ENCODE measurements at regions not wholly inside any gene's neighbourhood (a gene's known extent, or its start where the extent isn't known, plus 50 kb on each side); places are given as distances from the start of the nearest gene placed in this dataset.

GRCh38 chr3:16704941-16705340 lies 99.7 kb upstream of the DAZL start (continued):
- TF ChIP-seq ZNF622 (IDR thresholded peaks at IDR 0.05) (no peak), HDGF (IDR thresholded peaks at IDR 0.05) (no peak), FOXM1 (IDR thresholded peaks at IDR 0.05; ENCODE audit: low read depth, low read length) (no peak), FOS (IDR thresholded peaks at IDR 0.05; ENCODE audit: borderline replicate concordance, extremely low read depth, insufficient read length) (no peak), TARDBP (IDR thresholded peaks at IDR 0.05; ENCODE audit: borderline replicate concordance) (no peak)

DNA sequence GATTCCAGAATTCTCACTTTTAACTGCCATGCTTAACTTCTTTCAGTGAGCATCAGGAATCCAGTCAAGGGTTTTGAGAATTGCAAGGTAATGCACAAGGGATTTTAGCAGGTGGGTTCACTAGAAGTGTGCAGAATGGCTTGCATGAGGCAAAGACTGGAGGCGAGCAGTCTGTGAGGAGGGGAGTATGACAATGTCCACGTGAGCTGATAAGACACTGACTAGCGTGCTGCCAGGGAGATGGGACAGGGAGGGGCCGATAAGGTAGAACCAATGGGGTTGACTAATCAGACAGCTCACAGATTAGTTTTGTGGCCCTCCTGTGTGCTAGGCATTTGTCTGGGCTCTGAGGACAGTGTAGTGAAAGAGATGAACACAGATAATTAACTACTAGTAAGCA lies 102.0 kb upstream of the DAZL start:
- ChIA-PET RAD21 (ENCODE audit: unreplicated experiment) (no interaction called here), CTCF (no interaction called here), POLR2A (no interaction called here), SMC1A (ENCODE audit: uncharacterized antibody, unreplicated experiment) (interaction anchor here (0.5 to 0.9 kb wide), 2 partner anchors 33 to 105 kb away, joined by 3 read pairs; no protein-coding TSS in a partner anchor)
- Histone ChIP-seq H3K36me3 (ENCODE audit: control insufficient read depth in 2 of 2, insufficient read depth in 2 of 2, low read length in 1 of 2) (no peaks in the 10 kb centered on the region), H3K4me2 (ENCODE audit: control insufficient read depth, insufficient read depth) (no peak overlapping the region), H3K4me1 (ENCODE audit: control insufficient read depth, insufficient read depth, low read length) (no peaks in the 10 kb centered on the region), H3K27ac (ENCODE audit: control insufficient read depth, insufficient read depth) (no peak overlapping the region), H3K9ac (ENCODE audit: control insufficient read depth, insufficient read depth, low read length) (no peak overlapping the region), H3K4me3 (no peak overlapping the region), H3K79me2 (ENCODE audit: control insufficient read depth, insufficient read depth, low read length) (no peaks in the 10 kb centered on the region), H3K9me3 (replicated peaks; ENCODE audit: control insufficient read depth, insufficient read depth, low read length) (no peaks in the 10 kb centered on the region; the same call in 2 of the 3 replicates), H2AFZ (ENCODE audit: control insufficient read depth, low read depth, low read length) (no peak overlapping the region), H4K20me1 (ENCODE audit: control insufficient read depth, insufficient read depth) (no peaks in the 10 kb centered on the region), H3K27me3 (replicated peaks in 1 of 2; ENCODE audit: control insufficient read depth in 2 of 2, insufficient read depth in 2 of 2, low read length in 1 of 2) (no peaks in the 10 kb centered on the region)
- in situ Hi-C loops (cut with MboI), result no loop called here
- no peak for TF ChIP-seq YY1 (IDR thresholded peaks at IDR 0.05; ENCODE audit: low read depth, low read length)
- TF ChIP-seq MTA3 (IDR thresholded peaks at IDR 0.05; ENCODE audit: borderline replicate concordance, low read length), result no peak
- TF ChIP-seq MXI1 (IDR thresholded peaks at IDR 0.05; ENCODE audit: low read depth, low read length), result no peak
- TF ChIP-seq YBX1 (IDR thresholded peaks at IDR 0.05), result no peak
- no TSS peak for BruUV-seq (replicated peaks)
- FAIRE-seq (no peak), DNase-seq (ENCODE audit: low read depth, low spot score) (no peak), ATAC-seq (no peak)
- intact Hi-C loops (cut with micrococcal nuclease; ENCODE audit: unreplicated experiment), result no loop called here
- 25% methylated on average over 4 of the region's 4 CpGs for WGBS (ENCODE audit: insufficient coverage, insufficient replicate concordance, low lambda C conversion rate, missing lambda C conversion rate)

DNA sequence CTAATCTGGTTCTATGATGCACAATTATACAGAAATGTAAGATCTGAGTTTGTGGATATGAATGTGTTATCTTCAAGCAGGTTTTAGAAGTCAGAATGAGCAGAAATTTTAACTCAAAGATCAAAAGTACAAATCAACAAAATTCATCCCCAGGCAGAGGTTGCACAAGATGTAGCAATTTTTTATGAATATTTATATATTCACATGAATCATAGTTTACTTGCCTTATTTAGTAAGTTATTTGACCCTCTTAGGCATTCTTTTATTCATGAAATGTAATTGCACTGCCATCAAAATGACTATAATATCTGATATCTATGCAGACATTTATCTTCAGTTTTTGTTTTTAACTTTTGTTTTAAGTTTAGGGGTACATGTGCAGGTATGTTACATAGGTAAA lies 103.1 kb upstream of the DAZL start:
- CTCF ChIA-PET, result no interaction called here
- ATAC-seq, result no peak

More for the DNA sequence above, 103.1 kb upstream of the DAZL start:
- in situ Hi-C loops (cut with MboI) (no loop called here), intact Hi-C loops (cut with micrococcal nuclease; ENCODE audit: unreplicated experiment) (no loop called here)
- SMC1A ChIA-PET (ENCODE audit: uncharacterized antibody, unreplicated experiment), result no interaction called here
- Histone ChIP-seq H3K27ac (ENCODE audit: control insufficient read depth, insufficient read depth) (no peak overlapping the region), H3K79me2 (ENCODE audit: control insufficient read depth, insufficient read depth, low read length) (no peaks in the 10 kb centered on the region), H3K9ac (ENCODE audit: control insufficient read depth, insufficient read depth, low read length) (no peak overlapping the region), H4K20me1 (ENCODE audit: control insufficient read depth, insufficient read depth) (no peaks in the 10 kb centered on the region), H3K4me3 (no peak overlapping the region), H3K27me3 (replicated peaks in 1 of 2; ENCODE audit: control insufficient read depth in 2 of 2, insufficient read depth in 2 of 2, low read length in 1 of 2) (no peaks in the 10 kb centered on the region), H3K9me3 (replicated peaks; ENCODE audit: control insufficient read depth, insufficient read depth, low read length) (no peaks in the 10 kb centered on the region; the same call in 2 of the 3 replicates), H3K4me2 (ENCODE audit: control insufficient read depth, insufficient read depth) (no peak overlapping the region), H3K4me1 (ENCODE audit: control insufficient read depth, insufficient read depth, low read length) (no peaks in the 10 kb centered on the region), H3K36me3 (ENCODE audit: control insufficient read depth in 2 of 2, insufficient read depth in 2 of 2, low read length in 1 of 2) (no peaks in the 10 kb centered on the region), H2AFZ (ENCODE audit: control insufficient read depth, low read depth, low read length) (no peak overlapping the region)
- TF ChIP-seq TAF1 (IDR thresholded peaks at IDR 0.05; ENCODE audit: borderline replicate concordance, low read depth, low read length) (no peak), RCOR1 (conservative IDR thresholded peaks at IDR 0.05; ENCODE audit: low read depth, low read length) (no peak), E2F4 (IDR thresholded peaks at IDR 0.05; ENCODE audit: low read depth, low read length) (no peak), SREBF1 (IDR thresholded peaks at IDR 0.05; ENCODE audit: low read length) (no peak), POU2F2 (IDR thresholded peaks at IDR 0.05; ENCODE audit: borderline replicate concordance, low read depth, low read length) (no peak), TCF12 (IDR thresholded peaks at IDR 0.05; ENCODE audit: low read depth, low read length) (no peak), NFIC (IDR thresholded peaks at IDR 0.05; ENCODE audit: low read depth, low read length) (no peak), FOS (IDR thresholded peaks at IDR 0.05; ENCODE audit: borderline replicate concordance, extremely low read depth, insufficient read length) (no peak)
- POLR2A ChIA-PET, result no interaction called here
- FAIRE-seq, result no peak
- no TSS peak for BruUV-seq (replicated peaks)
- no peak for DNase-seq (ENCODE audit: low read depth, low spot score)
- RAD21 ChIA-PET (ENCODE audit: unreplicated experiment), result no interaction called here
